ENCODE measurements at regions not wholly inside any gene's neighbourhood (a gene's known extent, or its start where the extent isn't known, plus 50 kb on each side); places are given as distances from the start of the nearest gene placed in this dataset.

GRCh38 chr5:122629121-122629677 lies 145.7 kb upstream of the SNX2 start:
- TF ChIP-seq CTCF (IDR thresholded peaks at IDR 0.05; ENCODE audit: unreplicated experiment): no peak
- POLR2A ChIA-PET: no interaction called here
- intact Hi-C loops (cut with micrococcal nuclease): no loop called here
- Mint-ChIP-seq H3K27ac (ENCODE audit: low read depth, unreplicated experiment) (no peak overlapping the region), H3K27me3 (ENCODE audit: insufficient read depth, unreplicated experiment) (no peaks in the 10 kb centered on the region), H3K9me3 (ENCODE audit: unreplicated experiment) (no peaks in the 10 kb centered on the region), H3K36me3 (ENCODE audit: insufficient read depth, unreplicated experiment) (no peaks in the 10 kb centered on the region), H3K4me3 (ENCODE audit: unreplicated experiment) (no peak overlapping the region), H3K4me1 (ENCODE audit: insufficient read depth, unreplicated experiment) (no peaks in the 10 kb centered on the region)
- no TSS peak for BruUV-seq (replicated peaks)
- CTCF ChIA-PET: no interaction called here
- no peak for DNase-seq (ENCODE audit: unreplicated experiment)

- ChIA-PET CTCF (interaction anchor here (0.6 to 1.2 kb wide), 2 partner anchors 66 to 356 kb away, joined by 3 to 5 read pairs; no protein-coding TSS in a partner anchor), POLR2A (no interaction called here)
- Mint-ChIP-seq H3K36me3 (ENCODE audit: insufficient read depth, unreplicated experiment) (no peaks in the 10 kb centered on the region), H3K9me3 (ENCODE audit: unreplicated experiment) (no peaks in the 10 kb centered on the region), H3K4me1 (ENCODE audit: insufficient read depth, unreplicated experiment) (peaks cover 7% of the 10 kb centered on the region), H3K27ac (ENCODE audit: low read depth, unreplicated experiment) (no peak overlapping the region), H3K4me3 (ENCODE audit: unreplicated experiment) (no peak overlapping the region), H3K27me3 (ENCODE audit: insufficient read depth, unreplicated experiment) (no peaks in the 10 kb centered on the region)
- DNase-seq (ENCODE audit: unreplicated experiment): no peak
- no TSS peak for BruUV-seq (replicated peaks)
- intact Hi-C loops (cut with micrococcal nuclease): no loop called here
- TF ChIP-seq CTCF (IDR thresholded peaks at IDR 0.05; ENCODE audit: unreplicated experiment): no peak
Observed at GRCh38 chr5:122638581-122638980, 136.3 kb upstream of the SNX2 start.

- H3K27me3 Mint-ChIP-seq (ENCODE audit: insufficient read depth, unreplicated experiment): no peaks in the 10 kb centered on the region
- ChIA-PET POLR2A (interaction anchor here (0.7 kb wide), 1 partner anchor 39 kb away, joined by 3 read pairs; no protein-coding TSS in a partner anchor), CTCF (interaction anchor here (0.6 to 1.2 kb wide), 2 partner anchors 65 to 356 kb away, joined by 3 to 5 read pairs; no protein-coding TSS in a partner anchor)
- intact Hi-C loops (cut with micrococcal nuclease): no loop called here
- H3K36me3 Mint-ChIP-seq (ENCODE audit: insufficient read depth, unreplicated experiment): no peaks in the 10 kb centered on the region
- no peak overlapping the region for H3K4me3 Mint-ChIP-seq (ENCODE audit: unreplicated experiment)
- no peak overlapping the region for H3K27ac Mint-ChIP-seq (ENCODE audit: low read depth, unreplicated experiment)
- H3K9me3 Mint-ChIP-seq (ENCODE audit: unreplicated experiment): no peaks in the 10 kb centered on the region
- no peak for DNase-seq (ENCODE audit: unreplicated experiment)
- no peak for TF ChIP-seq CTCF (IDR thresholded peaks at IDR 0.05; ENCODE audit: unreplicated experiment)
- H3K4me1 Mint-ChIP-seq (ENCODE audit: insufficient read depth, unreplicated experiment): peaks cover 7% of the 10 kb centered on the region
- no TSS peak for BruUV-seq (replicated peaks)
Observed at GRCh38 chr5:122639033-122639432, 135.8 kb upstream of the SNX2 start.

- intact Hi-C loops (cut with micrococcal nuclease): no loop called here
- ChIA-PET POLR2A (no interaction called here), CTCF (no interaction called here)
- H3K27ac Mint-ChIP-seq (ENCODE audit: low read depth, unreplicated experiment): no peak overlapping the region
- BruUV-seq (replicated peaks): no TSS peak
- peaks cover 7% of the 10 kb centered on the region for H3K4me1 Mint-ChIP-seq (ENCODE audit: insufficient read depth, unreplicated experiment)
- no peak overlapping the region for H3K4me3 Mint-ChIP-seq (ENCODE audit: unreplicated experiment)
- H3K9me3 Mint-ChIP-seq (ENCODE audit: unreplicated experiment): no peaks in the 10 kb centered on the region
- TF ChIP-seq CTCF (IDR thresholded peaks at IDR 0.05; ENCODE audit: unreplicated experiment): no peak
- H3K36me3 Mint-ChIP-seq (ENCODE audit: insufficient read depth, unreplicated experiment): no peaks in the 10 kb centered on the region
- no peaks in the 10 kb centered on the region for H3K27me3 Mint-ChIP-seq (ENCODE audit: insufficient read depth, unreplicated experiment)
- peak; percentile 42 for DNase-seq (ENCODE audit: unreplicated experiment)
Observed at GRCh38 chr5:122639864-122640263, 135.0 kb upstream of the SNX2 start.
